ENCODE measurements at regions not wholly inside any gene's neighbourhood (a gene's known extent, or its start where the extent isn't known, plus 50 kb on each side); places are given as distances from the start of the nearest gene placed in this dataset.

GRCh38 chr9:107782789-107783188 is 293.2 kb upstream of the KLF4 start:
- Histone ChIP-seq H3K4me2 (no peak overlapping the region), H3K4me3 (no peak overlapping the region)
- WGBS (ENCODE audit: low lambda C conversion rate, missing lambda C conversion rate): 96% methylated on average over 4 of the region's 4 CpGs

GRCh38 chr9:107782381-107782780 is 292.8 kb upstream of the KLF4 start:
- no peak for DNase-seq (ENCODE audit: low spot score)
- WGBS (ENCODE audit: low lambda C conversion rate, missing lambda C conversion rate): 74% methylated on average over 3 of the region's 3 CpGs
- Histone ChIP-seq H3K9me3 (ENCODE audit: low read depth) (no peaks in the 10 kb centered on the region), H4K20me1 (ENCODE audit: insufficient read depth, poor library complexity, severe bottlenecking) (no peaks in the 10 kb centered on the region), H3K79me2 (no peaks in the 10 kb centered on the region), H3K27ac (no peak overlapping the region), H3K27me3 (no peaks in the 10 kb centered on the region), H2AFZ (no peak overlapping the region), H3K4me1 (ENCODE audit: insufficient read depth) (no peaks in the 10 kb centered on the region), H3K9me2 (replicated peaks; ENCODE audit: insufficient read depth) (no peaks in the 10 kb centered on the region), H3K4me2 (no peak overlapping the region), H3K4me3 (no peak overlapping the region), H3K36me3 (replicated peaks; ENCODE audit: insufficient read depth, low read depth) (no peaks in the 10 kb centered on the region)
- no peak for TF ChIP-seq CTCF (IDR thresholded peaks at IDR 0.05; ENCODE audit: poor library complexity)
- no peak for TF ChIP-seq EZH2phosphoT487 (IDR thresholded peaks at IDR 0.05; ENCODE audit: low read depth, severe bottlenecking, unreplicated experiment)
- no peak for TF ChIP-seq EZH2 (IDR thresholded peaks at IDR 0.05; ENCODE audit: borderline replicate concordance)

More at GRCh38 chr9:107782789-107783188, 293.2 kb upstream of the KLF4 start:
- Histone ChIP-seq H4K20me1 (ENCODE audit: insufficient read depth, poor library complexity, severe bottlenecking) (no peaks in the 10 kb centered on the region), H3K36me3 (replicated peaks; ENCODE audit: insufficient read depth, low read depth) (no peaks in the 10 kb centered on the region), H3K27ac (no peak overlapping the region), H3K79me2 (no peaks in the 10 kb centered on the region), H3K27me3 (no peaks in the 10 kb centered on the region), H3K4me1 (ENCODE audit: insufficient read depth) (no peaks in the 10 kb centered on the region), H3K9me2 (replicated peaks; ENCODE audit: insufficient read depth) (no peaks in the 10 kb centered on the region), H2AFZ (no peak overlapping the region), H3K9me3 (ENCODE audit: low read depth) (no peaks in the 10 kb centered on the region)
- TF ChIP-seq CTCF (IDR thresholded peaks at IDR 0.05; ENCODE audit: poor library complexity) (no peak), EZH2 (IDR thresholded peaks at IDR 0.05; ENCODE audit: borderline replicate concordance) (no peak), EZH2phosphoT487 (IDR thresholded peaks at IDR 0.05; ENCODE audit: low read depth, severe bottlenecking, unreplicated experiment) (no peak)
- no peak for DNase-seq (ENCODE audit: low spot score)

- Histone ChIP-seq H3K79me2 (no peaks in the 10 kb centered on the region), H3K9me3 (ENCODE audit: low read depth) (no peaks in the 10 kb centered on the region), H3K4me1 (ENCODE audit: insufficient read depth) (no peaks in the 10 kb centered on the region), H2AFZ (no peak overlapping the region), H3K27me3 (no peaks in the 10 kb centered on the region), H3K9me2 (replicated peaks; ENCODE audit: insufficient read depth) (no peaks in the 10 kb centered on the region), H3K4me3 (no peak overlapping the region), H3K36me3 (replicated peaks; ENCODE audit: insufficient read depth, low read depth) (no peaks in the 10 kb centered on the region), H3K27ac (no peak overlapping the region), H4K20me1 (ENCODE audit: insufficient read depth, poor library complexity, severe bottlenecking) (no peaks in the 10 kb centered on the region), H3K4me2 (no peak overlapping the region)
- TF ChIP-seq EZH2phosphoT487 (IDR thresholded peaks at IDR 0.05; ENCODE audit: low read depth, severe bottlenecking, unreplicated experiment) (no peak), CTCF (IDR thresholded peaks at IDR 0.05; ENCODE audit: poor library complexity) (no peak), EZH2 (IDR thresholded peaks at IDR 0.05; ENCODE audit: borderline replicate concordance) (no peak)
- DNase-seq (ENCODE audit: low spot score): no peak
- WGBS (ENCODE audit: low lambda C conversion rate, missing lambda C conversion rate): 60% methylated on average over 3 of the region's 3 CpGs
Measured at GRCh38 chr9:107780960-107781359, 291.4 kb upstream of the KLF4 start.

GRCh38 chr9:107779731-107780130 is 290.2 kb upstream of the KLF4 start:
- Histone ChIP-seq H3K4me1 (ENCODE audit: insufficient read depth) (no peaks in the 10 kb centered on the region), H3K79me2 (no peaks in the 10 kb centered on the region), H3K27ac (no peak overlapping the region), H3K4me3 (no peak overlapping the region), H3K36me3 (replicated peaks; ENCODE audit: insufficient read depth, low read depth) (no peaks in the 10 kb centered on the region), H3K9me3 (ENCODE audit: low read depth) (no peaks in the 10 kb centered on the region), H2AFZ (no peak overlapping the region), H4K20me1 (ENCODE audit: insufficient read depth, poor library complexity, severe bottlenecking) (no peaks in the 10 kb centered on the region), H3K9me2 (replicated peaks; ENCODE audit: insufficient read depth) (no peaks in the 10 kb centered on the region), H3K27me3 (no peaks in the 10 kb centered on the region), H3K4me2 (no peak overlapping the region)
- DNase-seq (ENCODE audit: low spot score): no peak
- no peak for TF ChIP-seq EZH2 (IDR thresholded peaks at IDR 0.05; ENCODE audit: borderline replicate concordance)
- no peak for TF ChIP-seq CTCF (IDR thresholded peaks at IDR 0.05; ENCODE audit: poor library complexity)
- no peak for TF ChIP-seq EZH2phosphoT487 (IDR thresholded peaks at IDR 0.05; ENCODE audit: low read depth, severe bottlenecking, unreplicated experiment)
- 90% methylated on average over 3 of the region's 3 CpGs for WGBS (ENCODE audit: low lambda C conversion rate, missing lambda C conversion rate)
